ENCODE measurements at regions not wholly inside any gene's neighbourhood (a gene's known extent, or its start where the extent isn't known, plus 50 kb on each side); places are given as distances from the start of the nearest gene placed in this dataset.

DNA sequence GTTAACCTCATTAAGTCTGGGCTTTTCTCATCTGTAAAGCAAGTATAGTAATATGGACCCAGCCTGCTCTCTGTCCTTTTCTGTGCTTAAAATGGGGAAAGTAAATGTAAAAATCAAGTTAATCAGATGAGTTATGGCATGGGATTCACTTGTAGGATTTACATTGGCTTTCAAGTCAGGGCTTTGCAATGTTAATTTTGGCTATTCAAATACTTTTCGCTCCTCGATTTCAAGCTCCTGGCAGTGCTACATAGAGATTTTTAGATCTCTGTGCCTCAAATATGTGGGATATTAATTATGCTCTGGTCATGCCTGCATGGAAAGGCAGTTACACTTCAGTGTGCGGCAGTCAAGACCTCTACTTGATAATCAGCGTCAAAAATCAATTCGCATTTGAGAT is 709.8 kb downstream of the LTN1 start:
- TF ChIP-seq POLR2A (IDR thresholded peaks at IDR 0.05; ENCODE audit: low read length), result no peak
- TF ChIP-seq GATA1 (IDR thresholded peaks at IDR 0.05; ENCODE audit: low read depth, low read length), result no peak
